Stimulated activated CD8-positive, alpha-beta memory T cell treated with anti-CD3 and anti-CD28 coated beads, Interleukin-4, amount 100 ng/mL, for 1 hour (primary cell): ENCODE measurements at regions not wholly inside any gene's neighbourhood (a gene's known extent, or its start where the extent isn't known, plus 50 kb on each side); places are given as distances from the start of the nearest gene placed in this dataset.

Experiments used
- DNase-seq, 2 donors: peaks; one replicate each; pipeline ENCODE4 v3.0.0-alpha.2; 2020; ENCODE audit warnings: low read depth in 2 of 2, low spot score in 1 of 2

GRCh38 chr2:207256476-207257207, 90.9 kb upstream of the KLF7 start:
- no peak for DNase-seq

- no peak for DNase-seq
Measured at GRCh38 chr2:207257251-207258250, 91.8 kb upstream of the KLF7 start.

- DNase-seq, result no peak
Measured at GRCh38 chr2:207258263-207258991, 92.7 kb upstream of the KLF7 start.

GRCh38 chr2:207260021-207260420, 94.3 kb upstream of the KLF7 start:
- no peak for DNase-seq

GRCh38 chr2:207260947-207261346, 95.2 kb upstream of the KLF7 start:
- DNase-seq, result no peak

- no peak for DNase-seq
Measured at GRCh38 chr2:207264310-207264709, 98.6 kb upstream of the KLF7 start.

GRCh38 chr2:207265332-207265731, 99.6 kb upstream of the KLF7 start:
- DNase-seq, result no peak

- no peak for DNase-seq
Measured at GRCh38 chr2:207265869-207266268, 100.1 kb upstream of the KLF7 start.

- DNase-seq, result no peak
Measured at GRCh38 chr2:207266648-207267047, 100.9 kb upstream of the KLF7 start.

- DNase-seq, result no peak
Measured at GRCh38 chr2:207269038-207269437, 103.3 kb upstream of the KLF7 start.

- DNase-seq, result no peak
Measured at GRCh38 chr2:207274530-207275189, 108.9 kb upstream of the KLF7 start.

- no peak for DNase-seq
Measured at GRCh38 chr2:207275779-207276178, 110.0 kb upstream of the KLF7 start.

GRCh38 chr2:207276248-207276647, 110.5 kb upstream of the KLF7 start:
- no peak for DNase-seq

- DNase-seq, result no peak
Measured at GRCh38 chr2:207276858-207277257, 111.1 kb upstream of the KLF7 start.

- DNase-seq, result no peak
Measured at GRCh38 chr2:207279520-207279919, 113.8 kb upstream of the KLF7 start.

GRCh38 chr2:207281436-207281835, 115.7 kb upstream of the KLF7 start:
- no peak for DNase-seq

- no peak for DNase-seq
Measured at GRCh38 chr2:207282916-207283315, 117.2 kb upstream of the KLF7 start.

GRCh38 chr2:207283356-207283755, 117.6 kb upstream of the KLF7 start:
- no peak for DNase-seq

- no peak for DNase-seq
Measured at GRCh38 chr2:207284556-207285472, 119.1 kb upstream of the KLF7 start.

- DNase-seq, result no peak
Measured at GRCh38 chr2:207285473-207285815, 119.7 kb upstream of the KLF7 start.
